ENCODE measurements at regions not wholly inside any gene's neighbourhood (a gene's known extent, or its start where the extent isn't known, plus 50 kb on each side); places are given as distances from the start of the nearest gene placed in this dataset.

DNA sequence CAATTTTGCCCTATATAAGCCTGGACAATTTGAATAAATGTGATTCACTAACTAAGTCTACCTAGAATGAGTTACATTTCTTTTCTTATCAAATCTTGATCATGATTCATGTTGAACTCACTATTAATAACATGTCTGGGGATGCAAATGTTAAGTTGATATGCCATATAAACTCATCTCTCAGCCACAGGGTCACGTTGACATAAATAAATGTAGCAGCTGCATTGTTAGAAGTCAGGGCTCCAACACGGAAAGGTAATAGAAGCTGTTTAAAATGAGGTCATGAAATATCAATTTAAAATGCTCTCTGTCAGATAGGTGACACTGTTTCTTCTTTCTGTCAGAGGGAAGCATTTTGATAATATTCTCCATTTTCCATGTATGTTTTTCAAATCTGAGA lies 521.9 kb downstream of the CCDC85A start:
- no peak for TF ChIP-seq CTCF (IDR thresholded peaks at IDR 0.05)
- TF ChIP-seq POLR2A (IDR thresholded peaks at IDR 0.05) = no peak
- TF ChIP-seq EP300 (IDR thresholded peaks at IDR 0.05) = no peak

All from tibial nerve (tissue), 4 donors.